Naive thymus-derived CD4-positive, alpha-beta T cell (primary cell): ENCODE measurements at regions not wholly inside any gene's neighbourhood (a gene's known extent, or its start where the extent isn't known, plus 50 kb on each side); places are given as distances from the start of the nearest gene placed in this dataset.
A peak's percentile ranks its signal among the peaks of the same experiment; 100 is the strongest.

ENCODE experiments used
- ATAC-seq: fragments of 150-1000 bp; cut with Tn5 transposase; 2 replicates; pipeline ENCODE4 v1.10.0; 2021; ENCODE audit warnings: mild to moderate bottlenecking, moderate library complexity
- CTCF ChIA-PET: fragments of 350-600 bp; sonication (Branson Sonifier 250); formaldehyde crosslinking; loops from one replicate; lab custom pipeline; 2021; ENCODE audit warnings: antibody characterized with exemption; lab: Charles Lee
- POLR2A ChIA-PET: fragments of 350-600 bp; sonication (Branson Sonifier 250); formaldehyde crosslinking; loops from one replicate; lab custom pipeline; 2021; ENCODE audit warnings: antibody characterized with exemption, inconsistent platforms; lab: Charles Lee
- DNase-seq, 9 donors: peaks; one replicate each; pipeline versions ENCODE4 v3.0.0 to v3.0.0-alpha.2; 2020 to 2022; ENCODE audit warnings: mixed read lengths in 1 of 9
- H3K27ac ChIP-seq: one replicate; pipeline ENCODE4 v1.7.0; 2013; ENCODE audit warnings: mild to moderate bottlenecking, low read depth, low read length, moderate library complexity
- H3K27me3 ChIP-seq, 2 donors: one replicate each; pipeline ENCODE4 v1.7.0; 2013; ENCODE audit warnings: low read length in 2 of 2, mild to moderate bottlenecking in 2 of 2, moderate library complexity in 2 of 2; ENCODE audit not compliant: control insufficient read depth in 2 of 2, insufficient read depth in 2 of 2
- H3K36me3 ChIP-seq, 3 experiments: 1 replicate in 2 of 3; 2 replicates in 1 of 3; pipeline ENCODE4 v1.7.0; 2013; ENCODE audit warnings: low read length in 3 of 3, mild to moderate bottlenecking in 3 of 3, moderate library complexity in 1 of 3; ENCODE audit not compliant: insufficient read depth in 3 of 3, control insufficient read depth in 2 of 3
- H3K4me1 ChIP-seq, 2 donors: one replicate each; pipeline ENCODE4 v1.7.0; 2013; ENCODE audit warnings: low read length in 2 of 2, mild to moderate bottlenecking in 2 of 2, moderate library complexity in 1 of 2; ENCODE audit not compliant: control insufficient read depth in 2 of 2, insufficient read depth in 2 of 2
- H3K4me3 ChIP-seq: 2 replicates; pipeline ENCODE4 v1.7.0; 2013; ENCODE audit warnings: mild to moderate bottlenecking, low read length
- H3K9me3 ChIP-seq, 3 experiments: 1 replicate in 2 of 3; 2 replicates in 1 of 3; pipeline ENCODE4 v1.7.0; 2013; ENCODE audit warnings: low read length in 3 of 3; ENCODE audit not compliant: control insufficient read depth in 2 of 3
- H3K27ac Mint-ChIP-seq, 9 donors: one replicate each; pipeline ENCODE4 v1.8.0; 2020 to 2022; ENCODE audit warnings: mixed read lengths in 9 of 9, mild to moderate bottlenecking in 8 of 9, moderate library complexity in 5 of 9, inconsistent platforms in 2 of 9
- H3K27me3 Mint-ChIP-seq, 5 donors: one replicate each; pipeline ENCODE4 v1.8.0; 2021 to 2022; ENCODE audit warnings: mixed read lengths in 5 of 5, mild to moderate bottlenecking in 1 of 5
- H3K36me3 Mint-ChIP-seq, 5 donors: one replicate each; pipeline ENCODE4 v1.8.0; 2020 to 2022; ENCODE audit warnings: mixed read lengths in 5 of 5, mild to moderate bottlenecking in 3 of 5, inconsistent platforms in 1 of 5
- H3K4me1 Mint-ChIP-seq, 7 donors: one replicate each; pipeline ENCODE4 v1.8.0; 2020 to 2022; ENCODE audit warnings: mixed read lengths in 7 of 7, mild to moderate bottlenecking in 3 of 7, inconsistent platforms in 1 of 7
- H3K4me3 Mint-ChIP-seq, 10 donors: one replicate each; pipeline ENCODE4 v1.8.0; 2020 to 2022; ENCODE audit warnings: mild to moderate bottlenecking in 10 of 10, mixed read lengths in 10 of 10, moderate library complexity in 6 of 10, inconsistent platforms in 2 of 10
- H3K9me3 Mint-ChIP-seq, 11 donors: one replicate each; pipeline ENCODE4 v1.8.0; 2020 to 2022; ENCODE audit warnings: mixed read lengths in 11 of 11, mild to moderate bottlenecking in 4 of 11, inconsistent platforms in 1 of 11, moderate library complexity in 1 of 11
- intact Hi-C, 2 donors: fragments of 100-400 bp; cut with micrococcal nuclease; formaldehyde crosslinking; loops; one replicate each; pipeline ENCODE4 v1.15.1; 2023

GRCh38 chr5:12985142-12985541, 959.3 kb downstream of the DNAH5 start:
- ChIA-PET POLR2A (no interaction called here), CTCF (no interaction called here)
- ATAC-seq (no peak), DNase-seq (no peak)
- intact Hi-C loops = no loop called here
- no peaks in the 10 kb centered on the region for H3K4me1 Mint-ChIP-seq
- Histone ChIP-seq H3K27ac (no peak overlapping the region), H3K27me3 (no peaks in the 10 kb centered on the region), H3K9me3 (no peaks in the 10 kb centered on the region), H3K36me3 (no peaks in the 10 kb centered on the region), H3K4me1 (no peaks in the 10 kb centered on the region), H3K4me3 (no peak overlapping the region)
- H3K27ac Mint-ChIP-seq = peak overlapping the region in 1 of 9 donors; percentile 78
- no peaks in the 10 kb centered on the region for H3K36me3 Mint-ChIP-seq
- no peaks in the 10 kb centered on the region for H3K27me3 Mint-ChIP-seq
- H3K9me3 Mint-ChIP-seq = peaks cover 0 to 22% (median 9%) of the 10 kb centered on the region in 11 donors
- no peak overlapping the region for H3K4me3 Mint-ChIP-seq

GRCh38 chr5:12974856-12975255, 969.6 kb downstream of the DNAH5 start:
- intact Hi-C loops = no loop called here

GRCh38 chr5:12965804-12966203, 978.7 kb downstream of the DNAH5 start:
- ATAC-seq (no peak), DNase-seq (no peak)
- Mint-ChIP-seq H3K4me3 (no peak overlapping the region), H3K9me3 (peaks cover 0 to 23% (median 3%) of the 10 kb centered on the region in 11 donors), H3K4me1 (no peaks in the 10 kb centered on the region), H3K27ac (no peak overlapping the region), H3K36me3 (no peaks in the 10 kb centered on the region), H3K27me3 (no peaks in the 10 kb centered on the region)
- Histone ChIP-seq H3K27ac (no peak overlapping the region), H3K36me3 (no peaks in the 10 kb centered on the region), H3K27me3 (no peaks in the 10 kb centered on the region), H3K9me3 (no peaks in the 10 kb centered on the region), H3K4me3 (no peak overlapping the region), H3K4me1 (no peaks in the 10 kb centered on the region)
- ChIA-PET POLR2A (no interaction called here), CTCF (no interaction called here)
- intact Hi-C loops = no loop called here

More at GRCh38 chr5:12974856-12975255, 969.6 kb downstream of the DNAH5 start:
- H3K27ac Mint-ChIP-seq = no peak overlapping the region
- H3K27me3 Mint-ChIP-seq = no peaks in the 10 kb centered on the region
- no peaks in the 10 kb centered on the region for H3K4me1 Mint-ChIP-seq
- no peak for DNase-seq
- CTCF ChIA-PET = no interaction called here
- no peak for ATAC-seq
- POLR2A ChIA-PET = no interaction called here
- Histone ChIP-seq H3K27me3 (no peaks in the 10 kb centered on the region), H3K9me3 (no peaks in the 10 kb centered on the region), H3K36me3 (no peaks in the 10 kb centered on the region), H3K4me3 (no peak overlapping the region), H3K27ac (no peak overlapping the region), H3K4me1 (no peaks in the 10 kb centered on the region)
- no peak overlapping the region for H3K4me3 Mint-ChIP-seq
- H3K9me3 Mint-ChIP-seq = peaks cover 0 to 24% (median 2%) of the 10 kb centered on the region in 11 donors
- no peaks in the 10 kb centered on the region for H3K36me3 Mint-ChIP-seq

- ATAC-seq (no peak), DNase-seq (no peak)
- no peaks in the 10 kb centered on the region for H3K36me3 ChIP-seq
- H3K4me3 ChIP-seq = no peak overlapping the region
- Mint-ChIP-seq H3K27ac (no peak overlapping the region), H3K4me1 (no peaks in the 10 kb centered on the region), H3K36me3 (no peaks in the 10 kb centered on the region), H3K9me3 (peaks cover 0 to 17% (median 5%) of the 10 kb centered on the region in 11 donors), H3K4me3 (no peak overlapping the region), H3K27me3 (no peaks in the 10 kb centered on the region)
- no peak overlapping the region for H3K27ac ChIP-seq
- no peaks in the 10 kb centered on the region for H3K27me3 ChIP-seq
- ChIA-PET CTCF (no interaction called here), POLR2A (no interaction called here)
- no peaks in the 10 kb centered on the region for H3K4me1 ChIP-seq
- no peaks in the 10 kb centered on the region for H3K9me3 ChIP-seq
- intact Hi-C loops = no loop called here
Observed at GRCh38 chr5:12959713-12960112, 984.8 kb downstream of the DNAH5 start.

GRCh38 chr5:12952409-12952808, 992.1 kb downstream of the DNAH5 start:
- H3K9me3 ChIP-seq = no peaks in the 10 kb centered on the region
- no peak overlapping the region for H3K27ac Mint-ChIP-seq
- CTCF ChIA-PET = no interaction called here
- H3K4me3 ChIP-seq = no peak overlapping the region
- H3K36me3 Mint-ChIP-seq = no peaks in the 10 kb centered on the region
- H3K27me3 ChIP-seq = no peaks in the 10 kb centered on the region
- POLR2A ChIA-PET = no interaction called here
- no peak for ATAC-seq
- H3K9me3 Mint-ChIP-seq = peaks cover 0 to 34% (median 8%) of the 10 kb centered on the region in 11 donors
- H3K27me3 Mint-ChIP-seq = no peaks in the 10 kb centered on the region
- no peak for DNase-seq
- H3K4me3 Mint-ChIP-seq = no peak overlapping the region
- no peaks in the 10 kb centered on the region for H3K4me1 Mint-ChIP-seq
- H3K36me3 ChIP-seq = no peaks in the 10 kb centered on the region
- intact Hi-C loops = no loop called here
- H3K4me1 ChIP-seq = no peaks in the 10 kb centered on the region
- H3K27ac ChIP-seq = no peak overlapping the region

GRCh38 chr5:12951846-12952245, 992.6 kb downstream of the DNAH5 start:
- POLR2A ChIA-PET = no interaction called here
- no peak for ATAC-seq

GRCh38 chr5:12947379-12947778, 997.1 kb downstream of the DNAH5 start:
- Histone ChIP-seq H3K9me3 (no peaks in the 10 kb centered on the region), H3K4me3 (no peak overlapping the region), H3K36me3 (no peaks in the 10 kb centered on the region), H3K27me3 (no peaks in the 10 kb centered on the region), H3K4me1 (no peaks in the 10 kb centered on the region), H3K27ac (no peak overlapping the region)
- no peak overlapping the region for H3K4me3 Mint-ChIP-seq
- POLR2A ChIA-PET = no interaction called here
- CTCF ChIA-PET = interaction anchor here (0.6 kb wide), 1 partner anchor 58 kb away, joined by 3 read pairs; no protein-coding TSS in a partner anchor
- DNase-seq = no peak
- no peaks in the 10 kb centered on the region for H3K4me1 Mint-ChIP-seq
- peaks cover 0 to 37% (median 8%) of the 10 kb centered on the region in 11 donors for H3K9me3 Mint-ChIP-seq
- intact Hi-C loops = no loop called here
- no peak for ATAC-seq
- H3K27ac Mint-ChIP-seq = no peak overlapping the region
- H3K27me3 Mint-ChIP-seq = no peaks in the 10 kb centered on the region
- no peaks in the 10 kb centered on the region for H3K36me3 Mint-ChIP-seq

More at GRCh38 chr5:12951846-12952245, 992.6 kb downstream of the DNAH5 start:
- no peaks in the 10 kb centered on the region for H3K4me1 ChIP-seq
- CTCF ChIA-PET = no interaction called here
- H3K4me3 ChIP-seq = no peak overlapping the region
- H3K27me3 ChIP-seq = no peaks in the 10 kb centered on the region
- no peak overlapping the region for H3K27ac ChIP-seq
- Mint-ChIP-seq H3K9me3 (peaks cover 0 to 36% (median 8%) of the 10 kb centered on the region in 11 donors), H3K4me3 (no peak overlapping the region), H3K4me1 (no peaks in the 10 kb centered on the region), H3K27me3 (no peaks in the 10 kb centered on the region), H3K27ac (no peak overlapping the region), H3K36me3 (no peaks in the 10 kb centered on the region)
- intact Hi-C loops = no loop called here
- H3K9me3 ChIP-seq = no peaks in the 10 kb centered on the region
- no peaks in the 10 kb centered on the region for H3K36me3 ChIP-seq
- no peak for DNase-seq
